NOMO-1 (cell line): ENCODE measurements at regions not wholly inside any gene's neighbourhood (a gene's known extent, or its start where the extent isn't known, plus 50 kb on each side); places are given as distances from the start of the nearest gene placed in this dataset.
"Not testable (repeated sequence)": the region's sequence is repeated elsewhere in the genome, so short reads cannot be mapped to it uniquely, and the experiment has no call there.

Experiments
- DNase-seq, 2 experiments: peaks; one replicate each; lab custom pipeline; 2025; ENCODE audit not compliant: unreplicated experiment in 2 of 2; lab: John Stamatoyannopoulos, UW

GRCh38 chr13:65551208-65551607 lies 1678.9 kb downstream of the PCDH9 start:
- no peak for DNase-seq

- DNase-seq, result no peak
These were observed 1690.0 kb downstream of the PCDH9 start for GRCh38 chr13:65540175-65540574.

- no peak for DNase-seq
These were observed 1694.8 kb downstream of the PCDH9 start for GRCh38 chr13:65535370-65535769.

- no peak for DNase-seq
These were observed 1697.9 kb downstream of the PCDH9 start for GRCh38 chr13:65532231-65532630.

- DNase-seq, result no peak
These were observed 1699.4 kb downstream of the PCDH9 start for GRCh38 chr13:65530688-65531087.

- no peak for DNase-seq
These were observed 1700.6 kb downstream of the PCDH9 start for GRCh38 chr13:65529541-65529940.

- no peak for DNase-seq
These were observed 1721.4 kb downstream of the PCDH9 start for GRCh38 chr13:65508745-65509144.

- DNase-seq, result no peak
These were observed 1721.8 kb downstream of the PCDH9 start for GRCh38 chr13:65508338-65508737.

- DNase-seq, result no peak
These were observed 1724.2 kb downstream of the PCDH9 start for GRCh38 chr13:65505941-65506340.

- no peak for DNase-seq
These were observed 1725.9 kb downstream of the PCDH9 start for GRCh38 chr13:65504213-65504612.

- no peak for DNase-seq
These were observed 1729.7 kb downstream of the PCDH9 start for GRCh38 chr13:65500481-65500880.

- DNase-seq, result no peak
These were observed 1730.9 kb downstream of the PCDH9 start for GRCh38 chr13:65499256-65499655.

- DNase-seq, result no peak
These were observed 1732.9 kb downstream of the PCDH9 start for GRCh38 chr13:65497265-65497664.

- not testable (repeated sequence) for DNase-seq
These were observed 1739.4 kb downstream of the PCDH9 start for GRCh38 chr13:65490725-65491124.

- no peak for DNase-seq
These were observed 1741.5 kb downstream of the PCDH9 start for GRCh38 chr13:65488606-65489005.

GRCh38 chr13:65479692-65480091 lies 1750.4 kb downstream of the PCDH9 start:
- no peak for DNase-seq

GRCh38 chr13:65473196-65473595 lies 1756.9 kb downstream of the PCDH9 start:
- no peak for DNase-seq

- no peak for DNase-seq
These were observed 1757.8 kb downstream of the PCDH9 start for GRCh38 chr13:65472336-65472735.

- DNase-seq, result no peak
These were observed 1759.4 kb downstream of the PCDH9 start for GRCh38 chr13:65470781-65471180.

GRCh38 chr13:65468628-65469027 lies 1761.5 kb downstream of the PCDH9 start:
- DNase-seq, result no peak

GRCh38 chr13:65461590-65461989 lies 1768.5 kb downstream of the PCDH9 start:
- DNase-seq, result no peak

GRCh38 chr13:65460136-65460535 lies 1770.0 kb downstream of the PCDH9 start:
- no peak for DNase-seq

- DNase-seq, result no peak
These were observed 1773.8 kb downstream of the PCDH9 start for GRCh38 chr13:65456150-65456912.
